Neuron (in vitro differentiated cells): ENCODE measurements at regions not wholly inside any gene's neighbourhood (a gene's known extent, or its start where the extent isn't known, plus 50 kb on each side); places are given as distances from the start of the nearest gene placed in this dataset.

Experiments
- H2AFZ ChIP-seq: one replicate; pipeline ENCODE4 v1.6.1; 2013; ENCODE audit warnings: low read depth, mild to moderate bottlenecking, inconsistent platforms, low read length, moderate library complexity
- H3K27me3 ChIP-seq: one replicate; pipeline ENCODE4 v1.6.1; 2013; ENCODE audit warnings: low read length; ENCODE audit not compliant: insufficient read depth
- H3K36me3 ChIP-seq: one replicate; pipeline ENCODE4 v1.6.1; 2013; ENCODE audit warnings: low read length; ENCODE audit not compliant: insufficient read depth
- H3K4me1 ChIP-seq: one replicate; pipeline ENCODE4 v1.6.1; 2013; ENCODE audit warnings: low read length; ENCODE audit not compliant: insufficient read depth
- H3K4me3 ChIP-seq: 2 replicates; pipeline ENCODE4 v1.5.1; 2013; ENCODE audit warnings: mild to moderate bottlenecking, low read length, moderate library complexity
- H3K9me3 ChIP-seq: one replicate; pipeline ENCODE4 v1.6.1; 2013; ENCODE audit warnings: low read length

GRCh38 chr22:27138471-27138870 lies 481.1 kb downstream of the MIAT start:
- H3K4me3 ChIP-seq = no peak overlapping the region
- H3K9me3 ChIP-seq = peaks cover 2% of the 10 kb centered on the region
- H3K27me3 ChIP-seq = no peaks in the 10 kb centered on the region
- peaks cover 20% of the 10 kb centered on the region for H3K4me1 ChIP-seq
- no peak overlapping the region for H2AFZ ChIP-seq
- no peaks in the 10 kb centered on the region for H3K36me3 ChIP-seq

GRCh38 chr22:27139935-27140511 lies 482.6 kb downstream of the MIAT start:
- H2AFZ ChIP-seq = no peak overlapping the region
- H3K9me3 ChIP-seq = peaks cover 2% of the 10 kb centered on the region
- H3K4me1 ChIP-seq = peaks cover 7% of the 10 kb centered on the region
- H3K4me3 ChIP-seq = no peak overlapping the region
- no peaks in the 10 kb centered on the region for H3K36me3 ChIP-seq
- no peaks in the 10 kb centered on the region for H3K27me3 ChIP-seq

- Histone ChIP-seq H3K4me1 (peaks cover 6% of the 10 kb centered on the region), H3K9me3 (no peaks in the 10 kb centered on the region), H3K4me3 (no peak overlapping the region), H2AFZ (no peak overlapping the region), H3K36me3 (no peaks in the 10 kb centered on the region), H3K27me3 (no peaks in the 10 kb centered on the region)
Observed at GRCh38 chr22:27142286-27142685, 484.9 kb downstream of the MIAT start.

GRCh38 chr22:27144321-27144720 lies 486.9 kb downstream of the MIAT start:
- no peak overlapping the region for H2AFZ ChIP-seq
- H3K4me3 ChIP-seq = no peak overlapping the region
- no peaks in the 10 kb centered on the region for H3K9me3 ChIP-seq
- H3K27me3 ChIP-seq = no peaks in the 10 kb centered on the region
- no peaks in the 10 kb centered on the region for H3K36me3 ChIP-seq
- H3K4me1 ChIP-seq = peaks cover 4% of the 10 kb centered on the region

GRCh38 chr22:27146866-27147633 lies 489.7 kb downstream of the MIAT start:
- Histone ChIP-seq H3K36me3 (no peaks in the 10 kb centered on the region), H2AFZ (no peak overlapping the region), H3K4me3 (no peak overlapping the region), H3K27me3 (no peaks in the 10 kb centered on the region), H3K4me1 (peaks cover 5% of the 10 kb centered on the region), H3K9me3 (no peaks in the 10 kb centered on the region)

GRCh38 chr22:27148055-27148454 lies 490.7 kb downstream of the MIAT start:
- Histone ChIP-seq H3K9me3 (no peaks in the 10 kb centered on the region), H2AFZ (no peak overlapping the region), H3K4me3 (no peak overlapping the region), H3K4me1 (peaks cover 5% of the 10 kb centered on the region), H3K36me3 (no peaks in the 10 kb centered on the region), H3K27me3 (no peaks in the 10 kb centered on the region)

GRCh38 chr22:27148886-27149470 lies 491.6 kb downstream of the MIAT start:
- Histone ChIP-seq H3K4me3 (no peak overlapping the region), H3K36me3 (no peaks in the 10 kb centered on the region), H3K9me3 (no peaks in the 10 kb centered on the region), H2AFZ (no peak overlapping the region), H3K27me3 (no peaks in the 10 kb centered on the region), H3K4me1 (peaks cover 5% of the 10 kb centered on the region)

- Histone ChIP-seq H3K36me3 (no peaks in the 10 kb centered on the region), H2AFZ (no peak overlapping the region), H3K4me1 (peaks cover 5% of the 10 kb centered on the region), H3K9me3 (no peaks in the 10 kb centered on the region), H3K4me3 (no peak overlapping the region), H3K27me3 (no peaks in the 10 kb centered on the region)
Observed at GRCh38 chr22:27149921-27150543, 492.6 kb downstream of the MIAT start.

GRCh38 chr22:27150544-27150941 lies 493.2 kb downstream of the MIAT start:
- Histone ChIP-seq H3K9me3 (no peaks in the 10 kb centered on the region), H3K36me3 (no peaks in the 10 kb centered on the region), H2AFZ (no peak overlapping the region), H3K4me1 (peaks cover 5% of the 10 kb centered on the region), H3K27me3 (no peaks in the 10 kb centered on the region), H3K4me3 (no peak overlapping the region)

- no peak overlapping the region for H2AFZ ChIP-seq
- H3K9me3 ChIP-seq = no peaks in the 10 kb centered on the region
- no peaks in the 10 kb centered on the region for H3K36me3 ChIP-seq
- no peak overlapping the region for H3K4me3 ChIP-seq
- no peaks in the 10 kb centered on the region for H3K27me3 ChIP-seq
- peaks cover 5% of the 10 kb centered on the region for H3K4me1 ChIP-seq
Observed at GRCh38 chr22:27151407-27151806, 494.0 kb downstream of the MIAT start.

- H3K4me1 ChIP-seq = peaks cover 4% of the 10 kb centered on the region
- H3K27me3 ChIP-seq = no peaks in the 10 kb centered on the region
- no peak overlapping the region for H3K4me3 ChIP-seq
- no peaks in the 10 kb centered on the region for H3K9me3 ChIP-seq
- no peaks in the 10 kb centered on the region for H3K36me3 ChIP-seq
- no peak overlapping the region for H2AFZ ChIP-seq
Observed at GRCh38 chr22:27152033-27152432, 494.6 kb downstream of the MIAT start.

- Histone ChIP-seq H2AFZ (no peak overlapping the region), H3K4me1 (peaks cover 3% of the 10 kb centered on the region), H3K4me3 (no peak overlapping the region), H3K36me3 (no peaks in the 10 kb centered on the region), H3K27me3 (no peaks in the 10 kb centered on the region), H3K9me3 (no peaks in the 10 kb centered on the region)
Observed at GRCh38 chr22:27152883-27153282, 495.5 kb downstream of the MIAT start.

- Histone ChIP-seq H3K9me3 (no peaks in the 10 kb centered on the region), H3K4me1 (peaks cover 3% of the 10 kb centered on the region), H3K4me3 (no peak overlapping the region), H3K27me3 (no peaks in the 10 kb centered on the region), H3K36me3 (no peaks in the 10 kb centered on the region), H2AFZ (no peak overlapping the region)
Observed at GRCh38 chr22:27153386-27153785, 496.0 kb downstream of the MIAT start.
